C4-2B (cell line): ENCODE measurements at regions not wholly inside any gene's neighbourhood (a gene's known extent, or its start where the extent isn't known, plus 50 kb on each side); places are given as distances from the start of the nearest gene placed in this dataset.

Experiments used
- ZFX ChIP-seq: fragments of 450-650 bp; IDR thresholded peaks from 2 replicates; pipeline ENCODE4 v1.6.1; 2017
- TF ChIP-seq, protein P1 (sequence below): fragments of 450-650 bp; conservative IDR thresholded peaks from 2 replicates; pipeline ENCODE4 v1.5.1; 2017; ENCODE audit warnings: mild to moderate bottlenecking

DNA sequence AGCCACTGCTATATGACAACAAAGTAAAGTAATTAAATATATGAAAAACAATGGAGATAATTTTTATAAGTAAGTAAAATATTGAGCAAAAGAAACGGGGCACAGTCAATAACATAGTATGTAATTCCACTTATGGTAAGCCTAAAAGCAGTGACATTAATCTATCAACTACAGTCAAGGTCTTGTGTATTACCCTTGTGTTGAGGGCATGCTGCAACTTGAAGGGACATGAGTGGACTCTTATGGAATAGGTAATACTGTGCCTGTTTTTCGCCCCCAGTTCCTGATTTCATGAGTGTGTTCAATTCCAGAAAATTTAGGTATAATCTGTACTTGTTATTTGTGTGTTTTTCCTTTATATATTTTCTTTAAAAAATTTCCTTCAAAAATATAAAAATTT lies 201.3 kb upstream of the SLITRK6 start:
- TF ChIP-seq, protein P1, sequence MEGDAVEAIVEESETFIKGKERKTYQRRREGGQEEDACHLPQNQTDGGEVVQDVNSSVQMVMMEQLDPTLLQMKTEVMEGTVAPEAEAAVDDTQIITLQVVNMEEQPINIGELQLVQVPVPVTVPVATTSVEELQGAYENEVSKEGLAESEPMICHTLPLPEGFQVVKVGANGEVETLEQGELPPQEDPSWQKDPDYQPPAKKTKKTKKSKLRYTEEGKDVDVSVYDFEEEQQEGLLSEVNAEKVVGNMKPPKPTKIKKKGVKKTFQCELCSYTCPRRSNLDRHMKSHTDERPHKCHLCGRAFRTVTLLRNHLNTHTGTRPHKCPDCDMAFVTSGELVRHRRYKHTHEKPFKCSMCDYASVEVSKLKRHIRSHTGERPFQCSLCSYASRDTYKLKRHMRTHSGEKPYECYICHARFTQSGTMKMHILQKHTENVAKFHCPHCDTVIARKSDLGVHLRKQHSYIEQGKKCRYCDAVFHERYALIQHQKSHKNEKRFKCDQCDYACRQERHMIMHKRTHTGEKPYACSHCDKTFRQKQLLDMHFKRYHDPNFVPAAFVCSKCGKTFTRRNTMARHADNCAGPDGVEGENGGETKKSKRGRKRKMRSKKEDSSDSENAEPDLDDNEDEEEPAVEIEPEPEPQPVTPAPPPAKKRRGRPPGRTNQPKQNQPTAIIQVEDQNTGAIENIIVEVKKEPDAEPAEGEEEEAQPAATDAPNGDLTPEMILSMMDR, result no peak
- TF ChIP-seq ZFX, result no peak
